ENCODE measurements at regions not wholly inside any gene's neighbourhood (a gene's known extent, or its start where the extent isn't known, plus 50 kb on each side); places are given as distances from the start of the nearest gene placed in this dataset.

DNA sequence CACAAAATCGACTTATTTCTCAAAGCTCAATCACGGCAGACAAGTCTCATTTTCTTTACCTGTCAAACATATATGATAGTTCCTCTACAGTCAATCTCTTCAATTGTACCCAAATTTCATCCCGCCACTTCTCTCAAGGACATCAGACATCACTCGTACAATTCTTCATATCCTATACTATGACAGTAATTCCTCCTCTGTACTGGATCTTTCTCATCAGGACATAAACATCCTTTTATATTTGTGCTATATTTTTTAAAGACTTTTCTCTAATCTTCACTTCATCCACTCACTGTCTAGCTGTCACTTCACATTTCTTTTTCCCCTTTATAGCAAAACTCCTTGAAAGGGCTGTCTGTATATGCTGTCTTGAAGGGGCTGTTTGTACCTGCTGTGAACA lies 419.1 kb upstream of the NR5A2 start:
- TF ChIP-seq, protein P1, sequence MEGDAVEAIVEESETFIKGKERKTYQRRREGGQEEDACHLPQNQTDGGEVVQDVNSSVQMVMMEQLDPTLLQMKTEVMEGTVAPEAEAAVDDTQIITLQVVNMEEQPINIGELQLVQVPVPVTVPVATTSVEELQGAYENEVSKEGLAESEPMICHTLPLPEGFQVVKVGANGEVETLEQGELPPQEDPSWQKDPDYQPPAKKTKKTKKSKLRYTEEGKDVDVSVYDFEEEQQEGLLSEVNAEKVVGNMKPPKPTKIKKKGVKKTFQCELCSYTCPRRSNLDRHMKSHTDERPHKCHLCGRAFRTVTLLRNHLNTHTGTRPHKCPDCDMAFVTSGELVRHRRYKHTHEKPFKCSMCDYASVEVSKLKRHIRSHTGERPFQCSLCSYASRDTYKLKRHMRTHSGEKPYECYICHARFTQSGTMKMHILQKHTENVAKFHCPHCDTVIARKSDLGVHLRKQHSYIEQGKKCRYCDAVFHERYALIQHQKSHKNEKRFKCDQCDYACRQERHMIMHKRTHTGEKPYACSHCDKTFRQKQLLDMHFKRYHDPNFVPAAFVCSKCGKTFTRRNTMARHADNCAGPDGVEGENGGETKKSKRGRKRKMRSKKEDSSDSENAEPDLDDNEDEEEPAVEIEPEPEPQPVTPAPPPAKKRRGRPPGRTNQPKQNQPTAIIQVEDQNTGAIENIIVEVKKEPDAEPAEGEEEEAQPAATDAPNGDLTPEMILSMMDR (IDR thresholded peaks at IDR 0.05): no peak
- no peak for TF ChIP-seq EZH2phosphoT487 (IDR thresholded peaks at IDR 0.05)

Measured in neural progenitor cell (in vitro differentiated cells).